AG09309 (cell line): ENCODE measurements at regions not wholly inside any gene's neighbourhood (a gene's known extent, or its start where the extent isn't known, plus 50 kb on each side); places are given as distances from the start of the nearest gene placed in this dataset.

Experiments
- DNase-seq: peaks from one replicate; pipeline ENCODE4 v3.0.0-alpha.2; 2010; ENCODE audit warnings: low read depth
- H3K4me3 ChIP-seq: 2 replicates; pipeline ENCODE4 v1.5.1; 2011; ENCODE audit warnings: mild to moderate bottlenecking, low read depth, low read length, moderate library complexity; ENCODE audit not compliant: control insufficient read depth
- CTCF ChIP-seq: IDR thresholded peaks from 2 replicates; pipeline ENCODE4 v1.5.1; 2011; ENCODE audit warnings: mild to moderate bottlenecking, low read depth, low read length, inconsistent platforms; ENCODE audit not compliant: insufficient read depth, control insufficient read depth; ENCODE audit errors: missing control alignments

- no peak for TF ChIP-seq CTCF
- H3K4me3 ChIP-seq = no peak overlapping the region
- DNase-seq = no peak
These were observed 285.4 kb downstream of the CNTN3 start for GRCh38 chr3:74329096-74329495.

- DNase-seq = no peak
- no peak for TF ChIP-seq CTCF
- no peak overlapping the region for H3K4me3 ChIP-seq
These were observed 286.0 kb downstream of the CNTN3 start for GRCh38 chr3:74328435-74328834.

GRCh38 chr3:74315291-74315690 is 299.2 kb downstream of the CNTN3 start:
- no peak for TF ChIP-seq CTCF
- H3K4me3 ChIP-seq = no peak overlapping the region
- no peak for DNase-seq

GRCh38 chr3:74314696-74315095 is 299.8 kb downstream of the CNTN3 start:
- no peak for TF ChIP-seq CTCF
- no peak overlapping the region for H3K4me3 ChIP-seq
- no peak for DNase-seq

- H3K4me3 ChIP-seq = no peak overlapping the region
- TF ChIP-seq CTCF = no peak
- DNase-seq = no peak
These were observed 304.7 kb downstream of the CNTN3 start for GRCh38 chr3:74309716-74310115.

- no peak overlapping the region for H3K4me3 ChIP-seq
- DNase-seq = no peak
- no peak for TF ChIP-seq CTCF
These were observed 310.0 kb downstream of the CNTN3 start for GRCh38 chr3:74304424-74304823.

GRCh38 chr3:74303711-74304110 is 310.7 kb downstream of the CNTN3 start:
- TF ChIP-seq CTCF = no peak
- no peak for DNase-seq
- no peak overlapping the region for H3K4me3 ChIP-seq
